ENCODE measurements at regions not wholly inside any gene's neighbourhood (a gene's known extent, or its start where the extent isn't known, plus 50 kb on each side); places are given as distances from the start of the nearest gene placed in this dataset.
A peak's percentile ranks its signal among the peaks of the same experiment; 100 is the strongest.

DNA sequence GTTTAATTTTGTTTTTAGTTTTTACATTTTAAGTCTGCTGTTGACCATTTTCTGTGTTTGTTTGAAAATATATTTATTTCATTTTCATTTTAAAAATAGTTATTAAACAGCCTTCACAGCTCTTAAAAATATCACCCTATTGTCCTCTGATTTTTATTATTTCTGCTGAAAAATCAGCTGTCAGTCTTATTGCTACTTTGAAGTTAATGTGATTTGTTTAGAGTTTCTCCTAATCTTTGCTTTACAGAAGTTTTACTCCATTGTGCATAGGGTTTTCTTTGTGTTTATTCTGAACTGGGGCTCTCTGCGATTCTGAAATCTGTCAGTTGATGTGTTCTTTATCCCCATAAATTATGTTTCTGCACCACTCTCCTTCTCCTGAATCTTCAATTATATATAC lies 486.3 kb downstream of the SOX5 start:
- Histone ChIP-seq H3K4me2 (ENCODE audit: insufficient read depth, low read length, poor library complexity, severe bottlenecking) (no peak overlapping the region), H2BK15ac (ENCODE audit: low read length) (no peak overlapping the region)
- WGBS, 2 donors (ENCODE audit: extremely low coverage in 2 of 2, insufficient read length in 2 of 2, insufficient replicate concordance in 1 of 2), result no CpG with 5 or more reads among the region's 1 CpG

DNA sequence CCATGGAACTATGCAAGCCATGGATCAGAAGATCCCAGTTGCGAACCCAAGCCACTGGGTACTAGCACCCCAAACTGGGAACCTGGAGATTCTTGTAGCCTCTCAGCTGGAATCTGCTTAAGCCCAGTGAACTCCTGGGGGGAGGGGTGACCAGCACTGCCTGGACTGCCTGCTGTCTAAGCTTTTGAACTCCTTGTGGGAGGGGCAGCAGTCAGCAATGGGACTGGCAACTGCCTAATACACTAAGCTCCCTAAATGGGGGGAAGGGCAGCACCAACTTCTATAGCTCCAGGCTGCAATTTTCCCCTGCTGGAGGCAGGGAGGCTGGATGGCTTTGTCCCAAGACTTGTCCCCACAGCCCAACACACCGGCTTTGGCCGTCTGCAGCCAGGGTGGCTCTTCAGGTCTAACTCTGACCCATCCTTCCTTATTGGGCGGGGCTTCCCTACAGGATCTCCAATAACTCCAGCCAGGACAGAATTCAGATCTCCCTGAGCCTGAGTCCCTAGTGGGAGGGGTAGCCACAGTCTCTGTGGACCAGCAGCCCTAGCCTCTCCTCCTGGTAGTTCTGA lies 485.1 kb downstream of the SOX5 start:
- H2BK12ac ChIP-seq (ENCODE audit: low read length), result no peak overlapping the region
- H3K27me3 ChIP-seq (ENCODE audit: control insufficient read depth in 3 of 3, insufficient read depth in 3 of 3, low read depth in 1 of 3, low read length in 3 of 3), result no peaks in the 10 kb centered on the region
- H3K4me1 ChIP-seq (ENCODE audit: control insufficient read depth in 2 of 2, insufficient read depth in 1 of 2, low read depth in 1 of 2, low read length in 2 of 2), result no peaks in the 10 kb centered on the region
- WGBS, 2 donors (ENCODE audit: extremely low coverage in 2 of 2, insufficient read length in 2 of 2, insufficient replicate concordance in 1 of 2), result no CpG with 5 or more reads among the region's 4 CpGs
- no peak overlapping the region for H3K18ac ChIP-seq (ENCODE audit: low read length)
- no peak for DNase-seq (ENCODE audit: low spot score)
- no peak overlapping the region for H2AFZ ChIP-seq (ENCODE audit: low read length)
- no peak overlapping the region for H3K27ac ChIP-seq (replicated peaks; ENCODE audit: low read length)
- no peak overlapping the region for H3K23ac ChIP-seq (ENCODE audit: low read depth, low read length, poor library complexity)
- H3K4me2 ChIP-seq (ENCODE audit: insufficient read depth, low read length, poor library complexity, severe bottlenecking), result no peak overlapping the region
- peaks cover 6 to 10% of the 10 kb centered on the region in 2 donors for H3K9me3 ChIP-seq (replicated peaks in 1 of 2; ENCODE audit: control insufficient read depth in 2 of 2, insufficient read depth in 1 of 2, low read depth in 1 of 2, low read length in 2 of 2)
- no peak overlapping the region for H2BK15ac ChIP-seq (ENCODE audit: low read length)
- no peaks in the 10 kb centered on the region for H3K36me3 ChIP-seq (replicated peaks in 1 of 2; ENCODE audit: control insufficient read depth in 2 of 2, insufficient read depth in 2 of 2, low read length in 2 of 2)
- no peak overlapping the region for H2AK5ac ChIP-seq (ENCODE audit: low read depth, low read length)
- no peak overlapping the region for H2BK5ac ChIP-seq (ENCODE audit: low read length)
- no peak overlapping the region for H3K4ac ChIP-seq (ENCODE audit: low read length)
- no peak overlapping the region for H3K14ac ChIP-seq (ENCODE audit: low read length)
- H4K8ac ChIP-seq (ENCODE audit: low read depth, low read length), result no peak overlapping the region
- H2BK120ac ChIP-seq (ENCODE audit: low read depth, low read length), result no peak overlapping the region
- peak overlapping the region in 1 of 2 donors; percentile 65 for H3K4me3 ChIP-seq (ENCODE audit: low read length in 2 of 2)
- no peak overlapping the region for H4K91ac ChIP-seq (ENCODE audit: low read depth, low read length, poor library complexity)
- H3K79me1 ChIP-seq (ENCODE audit: low read depth, low read length), result no peaks in the 10 kb centered on the region
- no peak overlapping the region for H3K9ac ChIP-seq (ENCODE audit: low read depth, low read length, poor library complexity)

More for the DNA sequence above, 486.3 kb downstream of the SOX5 start:
- Histone ChIP-seq H3K23ac (ENCODE audit: low read depth, low read length, poor library complexity) (no peak overlapping the region), H3K4me3 (ENCODE audit: low read length in 2 of 2) (no peak overlapping the region), H2AFZ (ENCODE audit: low read length) (no peak overlapping the region), H3K9ac (ENCODE audit: low read depth, low read length, poor library complexity) (no peak overlapping the region), H3K79me1 (ENCODE audit: low read depth, low read length) (no peaks in the 10 kb centered on the region), H2AK5ac (ENCODE audit: low read depth, low read length) (no peak overlapping the region), H3K27ac (replicated peaks; ENCODE audit: low read length) (no peak overlapping the region), H2BK5ac (ENCODE audit: low read length) (no peak overlapping the region), H3K14ac (ENCODE audit: low read length) (no peak overlapping the region), H2BK12ac (ENCODE audit: low read length) (no peak overlapping the region), H3K27me3 (ENCODE audit: control insufficient read depth in 3 of 3, insufficient read depth in 3 of 3, low read depth in 1 of 3, low read length in 3 of 3) (no peaks in the 10 kb centered on the region), H3K9me3 (replicated peaks in 1 of 2; ENCODE audit: control insufficient read depth in 2 of 2, insufficient read depth in 1 of 2, low read depth in 1 of 2, low read length in 2 of 2) (peaks cover 6 to 10% of the 10 kb centered on the region in 2 donors), H3K4ac (ENCODE audit: low read length) (no peak overlapping the region), H2BK120ac (ENCODE audit: low read depth, low read length) (no peak overlapping the region), H3K18ac (ENCODE audit: low read length) (no peak overlapping the region), H4K91ac (ENCODE audit: low read depth, low read length, poor library complexity) (no peak overlapping the region), H3K4me1 (ENCODE audit: control insufficient read depth in 2 of 2, insufficient read depth in 1 of 2, low read depth in 1 of 2, low read length in 2 of 2) (no peaks in the 10 kb centered on the region), H4K8ac (ENCODE audit: low read depth, low read length) (no peak overlapping the region), H3K36me3 (replicated peaks in 1 of 2; ENCODE audit: control insufficient read depth in 2 of 2, insufficient read depth in 2 of 2, low read length in 2 of 2) (no peaks in the 10 kb centered on the region)
- no peak for DNase-seq (ENCODE audit: low spot score)

DNA sequence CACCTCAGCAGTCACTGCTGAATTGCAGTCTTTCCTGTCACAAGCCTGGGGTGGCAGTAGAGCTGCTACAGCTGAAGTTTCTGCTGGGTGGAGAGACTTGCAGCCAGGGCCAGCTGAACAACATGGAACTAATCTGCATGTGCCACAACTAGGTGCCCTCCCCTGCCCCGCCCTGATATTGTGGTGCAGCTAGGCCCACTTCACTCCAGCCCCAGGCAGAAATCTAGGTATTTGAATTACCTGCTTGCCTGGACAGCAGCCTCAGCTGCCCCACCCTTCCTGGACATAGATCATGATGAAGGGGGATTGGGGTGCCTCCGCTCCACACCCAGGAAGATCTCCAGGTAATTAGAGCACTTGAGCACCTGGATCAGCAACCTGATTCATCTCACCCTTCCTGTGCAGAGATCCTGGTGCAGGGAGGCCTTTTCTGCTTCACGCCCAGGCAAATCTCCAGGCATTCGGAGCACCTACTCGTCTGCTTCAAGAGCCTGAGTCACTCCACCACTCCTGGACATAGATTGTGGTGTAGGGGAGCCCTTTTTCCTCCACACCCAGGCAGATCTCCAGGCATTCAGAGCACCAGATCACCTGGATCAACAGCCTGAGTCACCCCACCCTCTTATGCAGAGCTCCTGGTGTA lies 477.0 kb downstream of the SOX5 start:
- Histone ChIP-seq H3K9ac (ENCODE audit: low read depth, low read length, poor library complexity) (no peak overlapping the region), H2BK5ac (ENCODE audit: low read length) (peak overlapping the region; percentile 82), H4K91ac (ENCODE audit: low read depth, low read length, poor library complexity) (no peak overlapping the region), H2BK120ac (ENCODE audit: low read depth, low read length) (no peak overlapping the region), H2BK12ac (ENCODE audit: low read length) (no peak overlapping the region), H3K14ac (ENCODE audit: low read length) (no peak overlapping the region), H2AFZ (ENCODE audit: low read length) (no peak overlapping the region), H3K36me3 (replicated peaks in 1 of 2; ENCODE audit: control insufficient read depth in 2 of 2, insufficient read depth in 2 of 2, low read length in 2 of 2) (no peaks in the 10 kb centered on the region), H4K8ac (ENCODE audit: low read depth, low read length) (no peak overlapping the region), H3K4me3 (ENCODE audit: low read length in 2 of 2) (no peak overlapping the region), H3K27ac (replicated peaks; ENCODE audit: low read length) (no peak overlapping the region), H3K9me3 (replicated peaks in 1 of 2; ENCODE audit: control insufficient read depth in 2 of 2, insufficient read depth in 1 of 2, low read depth in 1 of 2, low read length in 2 of 2) (peaks cover 0 to 5% of the 10 kb centered on the region in 2 donors), H3K4me1 (ENCODE audit: control insufficient read depth in 2 of 2, insufficient read depth in 1 of 2, low read depth in 1 of 2, low read length in 2 of 2) (peaks cover 0 to 3% of the 10 kb centered on the region in 2 donors), H3K18ac (ENCODE audit: low read length) (peak overlapping the region; percentile 85), H2AK5ac (ENCODE audit: low read depth, low read length) (peak overlapping the region; percentile 74), H3K4ac (ENCODE audit: low read length) (no peak overlapping the region), H3K79me1 (ENCODE audit: low read depth, low read length) (peaks cover 1% of the 10 kb centered on the region), H2BK15ac (ENCODE audit: low read length) (peak overlapping the region; percentile 73), H3K4me2 (ENCODE audit: insufficient read depth, low read length, poor library complexity, severe bottlenecking) (no peak overlapping the region), H3K27me3 (ENCODE audit: control insufficient read depth in 3 of 3, insufficient read depth in 3 of 3, low read depth in 1 of 3, low read length in 3 of 3) (no peaks in the 10 kb centered on the region), H3K23ac (ENCODE audit: low read depth, low read length, poor library complexity) (no peak overlapping the region)
- no peak for DNase-seq (ENCODE audit: low spot score)
- no CpG with 5 or more reads among the region's 5 CpGs for WGBS, 2 donors (ENCODE audit: extremely low coverage in 2 of 2, insufficient read length in 2 of 2, insufficient replicate concordance in 1 of 2)

DNA sequence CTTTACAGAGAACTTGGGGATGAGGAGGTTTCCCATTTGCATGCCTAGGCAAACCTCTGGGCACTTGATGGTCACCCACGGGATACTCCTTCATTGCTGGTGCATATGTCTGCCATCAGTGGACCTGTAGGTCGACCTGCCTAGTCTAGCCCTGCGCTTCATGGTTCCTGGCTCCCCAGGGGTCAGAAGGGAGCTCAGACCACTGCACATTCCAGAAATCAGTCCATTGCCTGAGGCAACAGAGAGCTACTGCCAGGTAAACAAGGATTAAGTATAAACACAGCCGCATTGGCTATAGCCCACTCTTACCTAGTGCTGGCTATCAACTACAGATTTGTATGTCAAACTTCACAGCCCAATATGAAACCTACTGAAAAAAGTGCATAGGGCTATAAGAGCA lies 476.4 kb downstream of the SOX5 start:
- Histone ChIP-seq H2BK120ac (ENCODE audit: low read depth, low read length) (no peak overlapping the region), H3K18ac (ENCODE audit: low read length) (no peak overlapping the region), H4K91ac (ENCODE audit: low read depth, low read length, poor library complexity) (no peak overlapping the region), H3K4ac (ENCODE audit: low read length) (no peak overlapping the region), H2BK12ac (ENCODE audit: low read length) (no peak overlapping the region), H3K4me2 (ENCODE audit: insufficient read depth, low read length, poor library complexity, severe bottlenecking) (no peak overlapping the region), H2AFZ (ENCODE audit: low read length) (no peak overlapping the region), H2BK15ac (ENCODE audit: low read length) (no peak overlapping the region), H3K27me3 (ENCODE audit: control insufficient read depth in 3 of 3, insufficient read depth in 3 of 3, low read depth in 1 of 3, low read length in 3 of 3) (no peaks in the 10 kb centered on the region), H3K14ac (ENCODE audit: low read length) (no peak overlapping the region), H2AK5ac (ENCODE audit: low read depth, low read length) (no peak overlapping the region), H3K27ac (replicated peaks; ENCODE audit: low read length) (no peak overlapping the region), H3K36me3 (replicated peaks in 1 of 2; ENCODE audit: control insufficient read depth in 2 of 2, insufficient read depth in 2 of 2, low read length in 2 of 2) (no peaks in the 10 kb centered on the region), H3K9ac (ENCODE audit: low read depth, low read length, poor library complexity) (no peak overlapping the region), H2BK5ac (ENCODE audit: low read length) (no peak overlapping the region), H3K4me3 (ENCODE audit: low read length in 2 of 2) (no peak overlapping the region), H4K8ac (ENCODE audit: low read depth, low read length) (no peak overlapping the region), H3K23ac (ENCODE audit: low read depth, low read length, poor library complexity) (no peak overlapping the region), H3K79me1 (ENCODE audit: low read depth, low read length) (peaks cover 1% of the 10 kb centered on the region), H3K9me3 (replicated peaks in 1 of 2; ENCODE audit: control insufficient read depth in 2 of 2, insufficient read depth in 1 of 2, low read depth in 1 of 2, low read length in 2 of 2) (peaks cover 0 to 5% of the 10 kb centered on the region in 2 donors), H3K4me1 (ENCODE audit: control insufficient read depth in 2 of 2, insufficient read depth in 1 of 2, low read depth in 1 of 2, low read length in 2 of 2) (peaks cover 0 to 3% of the 10 kb centered on the region in 2 donors)
- no peak for DNase-seq (ENCODE audit: low spot score)
- WGBS, 2 donors (ENCODE audit: extremely low coverage in 2 of 2, insufficient read length in 2 of 2, insufficient replicate concordance in 1 of 2), result no CpG with 5 or more reads among the region's 4 CpGs
